Hippocampal formation (tissue), 2 donors: ENCODE measurements at regions not wholly inside any gene's neighbourhood (a gene's known extent, or its start where the extent isn't known, plus 50 kb on each side); places are given as distances from the start of the nearest gene placed in this dataset.
A peak's percentile ranks its signal among the peaks of the same experiment; 100 is the strongest.

Source experiments
- DNase-seq, 2 donors: peaks; one replicate each; lab custom pipeline; 2025; lab: John Stamatoyannopoulos, UW

DNA sequence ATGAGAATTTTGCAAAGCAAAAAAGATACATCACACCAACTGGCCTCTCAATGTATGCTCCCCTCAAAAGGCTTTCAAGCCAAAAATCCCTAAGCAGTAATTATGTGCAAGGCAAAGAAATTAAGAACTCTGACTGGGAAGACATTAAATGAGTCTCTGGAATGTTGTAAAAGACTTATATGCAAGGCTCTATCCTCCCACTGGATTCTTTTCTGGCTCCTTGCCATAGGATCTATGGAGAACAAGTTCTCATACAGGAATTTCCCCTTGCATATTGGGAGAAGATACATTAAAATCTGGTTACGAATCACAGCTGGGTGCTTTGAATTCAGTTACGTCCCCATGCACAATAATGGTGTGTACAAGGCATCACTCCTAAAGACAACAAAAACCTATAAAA is 73.4 kb upstream of the ATL2 start:
- DNase-seq: no peak

DNA sequence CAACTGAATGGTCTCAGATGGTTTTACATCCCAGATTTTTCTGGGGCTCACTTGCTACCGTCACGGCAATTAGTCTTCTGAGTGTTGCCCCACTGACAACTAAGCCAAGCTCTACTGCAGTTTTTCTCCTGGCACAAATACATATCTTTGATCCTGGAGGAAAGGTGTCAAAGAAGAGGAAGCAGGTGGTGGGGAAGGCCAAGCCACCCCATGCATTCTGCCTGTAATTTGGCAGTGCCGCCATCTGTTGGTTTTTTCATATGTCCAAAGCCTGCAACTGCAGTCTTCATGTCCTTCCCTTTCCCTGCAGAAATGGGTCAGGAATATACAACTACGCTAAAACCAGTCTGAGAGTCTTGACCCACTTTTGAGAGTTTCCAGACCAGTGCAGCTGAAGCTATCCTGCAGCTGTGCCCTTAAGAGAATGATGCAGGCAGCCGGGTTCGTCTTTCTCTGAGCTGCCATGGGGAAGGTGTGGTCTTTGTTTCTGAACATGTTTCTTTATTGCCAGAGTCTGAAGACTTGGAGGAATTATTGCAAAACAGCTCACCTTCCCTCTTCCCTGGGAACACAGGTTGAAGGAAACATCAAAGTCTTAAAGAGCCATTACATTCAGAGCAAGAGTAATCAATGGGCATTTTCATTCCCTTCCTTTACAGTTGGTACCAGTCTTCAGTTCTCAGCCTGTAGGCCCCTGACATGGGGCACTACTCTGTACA is 71.8 kb upstream of the ATL2 start:
- no peak for DNase-seq

DNA sequence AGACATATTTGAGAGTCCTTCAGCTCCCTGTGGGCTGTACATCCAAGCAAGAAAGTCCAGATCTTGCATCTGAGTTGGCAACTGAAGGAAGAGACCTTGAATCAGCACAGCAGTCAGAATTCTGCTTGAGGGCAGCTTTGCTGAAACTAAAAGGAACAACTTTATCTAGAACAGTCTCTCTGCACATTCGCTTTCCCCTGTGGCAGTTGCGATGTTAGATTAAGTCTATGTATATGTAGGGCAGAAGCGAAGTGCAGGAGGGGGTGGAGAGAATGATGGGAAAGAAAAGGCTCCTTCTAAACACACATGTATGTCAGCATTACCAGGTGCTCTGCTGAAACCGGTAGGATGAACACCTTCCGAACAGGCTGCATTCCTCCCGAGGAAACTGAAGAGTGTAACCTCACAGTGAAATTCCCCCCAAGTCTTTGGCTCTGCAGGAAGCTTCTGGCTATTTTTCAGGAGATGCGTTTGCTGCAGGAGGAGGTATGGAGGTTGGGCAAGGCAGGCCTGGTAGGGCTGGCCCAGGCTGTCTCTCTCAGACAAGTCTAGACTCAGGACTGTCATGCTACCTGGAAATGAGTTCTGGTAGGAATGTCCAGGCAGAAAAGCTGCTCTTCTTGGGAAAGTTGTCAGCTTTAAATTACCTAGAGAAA is 70.0 kb upstream of the ATL2 start:
- no peak for DNase-seq

DNA sequence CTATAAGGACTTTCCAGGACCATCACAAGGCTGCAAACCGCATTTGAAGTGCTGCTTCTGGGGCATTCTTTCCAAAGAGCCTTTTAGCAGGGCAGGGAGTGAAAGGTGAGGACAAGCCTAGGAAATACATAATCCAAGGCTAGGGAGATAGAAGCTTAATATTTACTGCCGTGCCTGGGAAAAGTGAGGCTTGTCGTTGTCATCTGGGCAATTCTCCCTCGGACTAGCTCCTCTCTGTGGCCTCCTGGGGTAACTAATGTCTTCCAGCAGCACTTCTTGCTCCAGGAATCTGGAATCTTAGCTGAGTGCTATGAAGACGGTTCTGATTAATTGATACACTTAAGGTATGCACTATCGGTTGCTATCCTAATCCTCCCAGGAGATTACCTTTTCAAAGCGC is 69.3 kb upstream of the ATL2 start:
- DNase-seq: no peak

DNA sequence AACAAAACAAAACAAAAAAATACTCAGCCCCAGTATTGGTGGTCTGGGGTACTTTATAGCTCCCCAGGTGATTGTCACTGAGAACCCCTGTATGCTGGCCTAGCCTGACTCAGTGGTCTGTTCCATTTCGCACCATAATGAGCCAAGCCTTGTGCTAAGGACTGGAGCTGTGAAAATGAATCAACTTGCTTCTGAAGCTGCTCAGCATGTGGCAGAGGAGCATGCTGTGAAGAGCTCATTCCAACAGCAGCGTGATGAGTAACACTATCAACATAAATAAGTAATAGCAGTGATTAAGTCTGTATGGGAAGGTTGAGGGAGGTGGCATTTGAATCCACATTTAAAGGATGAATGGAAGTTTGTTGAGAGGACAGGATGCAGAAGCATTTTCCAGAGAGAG is 67.2 kb upstream of the ATL2 start:
- no peak for DNase-seq

DNA sequence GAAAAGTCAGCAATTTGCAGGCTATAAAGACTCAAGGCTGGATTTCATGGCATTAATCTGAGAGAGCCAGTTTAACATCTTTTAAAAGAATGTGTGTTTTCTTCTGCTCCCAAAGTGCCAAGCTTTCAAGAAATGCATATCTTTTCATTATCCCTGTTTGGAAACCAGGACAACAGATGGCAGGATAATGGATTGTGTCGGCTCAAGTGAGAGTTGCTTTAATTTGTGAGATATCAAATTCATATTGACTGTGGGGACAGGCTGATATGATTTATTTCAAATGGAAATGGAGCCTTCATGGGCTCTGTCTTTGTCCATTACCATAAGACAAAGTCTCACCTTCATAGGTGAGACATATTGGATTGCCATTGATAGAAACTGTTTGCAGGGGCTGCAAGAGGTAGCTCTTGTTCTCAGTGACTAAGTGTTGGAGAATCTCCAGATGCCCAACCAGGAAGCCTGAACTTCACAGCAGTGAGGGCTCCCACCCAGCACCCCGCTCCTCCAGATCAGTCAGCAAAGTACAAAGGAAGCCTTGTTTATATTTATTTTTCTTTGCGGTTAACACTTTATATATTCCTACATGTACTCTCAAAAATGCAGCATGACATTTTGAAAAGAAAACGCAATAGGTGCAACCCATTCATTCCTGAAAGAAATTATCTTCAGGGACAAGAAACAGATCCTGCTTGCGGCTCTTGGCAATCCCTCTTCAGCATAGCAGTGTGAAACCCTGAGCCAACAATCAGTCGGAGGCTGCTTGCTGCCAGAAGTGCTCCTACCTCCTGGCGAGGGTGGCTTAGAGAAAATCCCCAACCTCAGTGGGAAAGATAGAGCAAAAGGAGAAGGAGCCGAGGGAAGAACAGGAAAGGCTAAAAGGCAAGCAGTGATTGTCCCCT is 65.8 kb upstream of the ATL2 start:
- DNase-seq: peak; percentile 18 to 20

DNA sequence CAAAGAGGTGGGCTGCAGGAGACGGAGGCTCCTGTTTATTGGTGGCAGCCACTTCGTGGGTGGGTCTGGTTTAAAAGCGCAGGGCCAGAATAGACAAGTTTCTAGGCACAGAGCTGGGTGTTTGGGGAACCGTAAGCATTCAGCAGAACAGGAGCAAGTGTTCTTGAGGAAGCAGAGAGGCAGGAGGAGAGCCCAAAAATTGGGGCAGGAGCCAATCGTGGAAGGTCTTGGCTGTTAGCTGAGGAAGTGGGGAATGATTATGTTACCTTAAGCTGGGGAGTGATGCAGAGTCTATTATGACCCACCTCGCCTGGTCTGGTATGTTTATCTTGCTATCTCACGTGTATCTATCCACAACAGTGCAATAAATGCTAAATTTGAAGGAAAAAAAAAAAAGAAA is 64.3 kb upstream of the ATL2 start:
- no peak for DNase-seq

DNA sequence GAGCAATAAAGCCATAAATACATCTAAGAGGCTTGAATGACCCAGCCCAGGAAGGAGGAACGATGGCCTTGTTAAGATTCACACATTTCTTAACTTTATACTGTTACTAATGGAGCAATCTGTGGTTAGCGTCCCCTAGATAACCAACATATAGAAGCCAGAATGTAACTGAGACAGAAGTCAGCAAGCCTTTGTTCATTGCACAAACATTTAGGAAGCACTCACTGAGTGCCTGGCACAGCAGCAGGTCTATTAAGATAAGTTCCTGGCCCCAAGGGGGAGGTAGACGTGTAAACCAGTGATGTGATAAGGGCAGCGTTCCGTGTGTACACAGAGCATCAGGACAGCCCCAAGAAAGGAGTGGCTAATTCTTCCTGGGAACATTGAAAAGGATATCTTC is 63.6 kb upstream of the ATL2 start:
- DNase-seq: no peak

DNA sequence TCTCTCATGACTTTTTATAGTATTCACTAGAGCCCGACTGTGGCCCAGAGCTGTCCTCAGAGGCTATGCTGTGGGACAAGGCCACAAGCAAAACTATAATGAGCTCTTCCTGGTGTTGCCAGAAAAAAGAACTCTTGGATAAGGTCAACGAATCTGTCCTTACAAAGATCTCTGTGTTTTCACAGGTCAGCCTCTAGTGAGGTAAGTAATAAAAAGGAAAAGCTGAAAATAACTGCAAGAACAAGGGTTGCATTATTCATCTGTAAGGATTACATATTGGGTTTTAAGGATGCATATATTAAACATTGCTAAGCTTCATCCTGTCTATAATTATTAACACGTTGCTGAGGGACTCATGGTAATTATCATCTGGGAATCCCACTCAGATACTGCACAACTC is 62.8 kb upstream of the ATL2 start:
- no peak for DNase-seq

DNA sequence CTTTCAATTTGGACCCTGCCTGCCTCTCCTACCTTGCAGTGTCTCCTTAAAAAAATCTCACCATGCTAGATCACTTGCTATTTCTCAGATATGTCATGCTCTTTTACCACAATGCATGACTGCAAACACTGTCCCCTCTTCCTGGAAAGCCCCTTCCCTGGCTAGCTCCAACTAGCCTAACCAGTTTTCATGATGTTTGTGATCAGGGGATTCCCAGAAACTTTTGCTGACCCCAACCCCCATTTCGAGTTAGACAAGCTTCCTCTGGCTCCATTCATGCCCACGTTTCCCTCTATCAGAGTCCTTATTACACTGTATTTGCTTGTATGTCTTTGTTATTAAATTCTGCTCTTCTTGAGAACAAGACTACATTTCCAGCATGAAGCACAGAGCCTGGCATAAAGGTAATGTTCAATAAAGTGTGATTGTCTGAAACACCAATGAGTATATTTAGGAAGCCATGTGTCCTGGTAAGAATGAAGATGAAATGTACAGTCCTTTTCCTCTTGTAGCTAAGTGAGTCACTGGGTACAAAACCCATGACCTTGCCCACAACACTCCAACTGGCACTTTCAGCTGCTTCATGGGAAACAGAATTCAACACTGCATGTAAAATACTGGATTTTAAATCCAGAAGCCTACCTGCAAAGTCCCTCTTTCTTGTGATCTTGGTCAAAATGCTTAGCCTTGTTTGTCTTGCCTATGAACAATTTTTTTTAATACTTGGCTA is 62.0 kb upstream of the ATL2 start:
- no peak for DNase-seq

DNA sequence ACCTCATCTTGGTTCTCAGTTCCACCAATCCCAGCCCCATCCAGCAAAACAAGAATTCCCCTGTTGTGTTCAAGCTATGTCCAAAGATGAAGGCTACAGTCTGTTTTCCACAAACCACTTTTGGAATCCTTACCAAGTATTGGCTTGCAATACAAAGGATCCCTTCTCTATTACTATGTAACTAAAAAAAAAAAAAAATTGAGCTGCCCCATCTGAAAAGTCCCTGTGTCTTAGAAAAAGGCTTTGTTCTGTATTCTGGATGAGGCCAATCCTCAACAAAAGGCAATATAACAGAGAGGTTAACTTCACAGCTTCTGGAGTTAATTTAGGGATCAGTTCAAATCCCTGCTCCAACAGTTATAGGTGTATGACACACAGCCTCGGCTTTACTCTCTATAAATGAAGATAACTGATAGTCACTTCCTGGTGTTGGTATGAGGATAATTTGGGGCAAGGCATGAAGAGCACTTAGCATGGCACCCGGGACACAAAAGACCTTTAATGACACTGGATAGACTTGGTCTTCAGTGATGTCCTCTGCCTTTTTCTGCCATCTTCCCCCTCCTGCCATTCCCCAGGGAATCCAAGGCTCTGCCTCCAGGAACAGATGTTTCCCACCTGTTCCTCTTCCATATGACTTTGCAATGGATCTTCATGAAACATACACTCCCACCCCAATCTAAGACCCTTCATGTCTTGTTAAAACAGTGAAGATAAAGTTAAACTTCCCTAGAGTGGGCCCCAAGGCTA is 61.2 kb upstream of the ATL2 start:
- DNase-seq: peak in 1 of 2 donors; percentile 13

DNA sequence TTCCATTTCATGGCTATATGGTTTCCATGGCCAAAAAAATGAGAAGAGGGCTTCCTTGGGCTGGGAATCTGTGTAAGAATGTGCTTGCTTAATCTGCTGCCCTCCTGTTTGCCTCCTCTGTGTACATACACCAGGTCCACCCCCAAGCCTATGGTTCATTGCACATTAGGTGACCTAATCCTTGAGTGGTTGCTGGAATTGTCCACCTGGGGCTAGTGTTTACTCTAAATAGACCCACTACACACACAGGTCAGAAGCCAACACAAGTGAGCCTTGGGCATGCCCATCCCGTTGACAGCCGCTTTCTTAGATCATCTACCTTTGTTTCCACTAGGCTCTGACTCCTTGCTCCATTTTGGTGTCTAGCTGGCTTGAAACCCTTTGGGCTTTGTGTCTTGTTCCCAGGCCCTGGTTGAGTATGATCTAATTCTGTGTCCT is 59.2 kb upstream of the ATL2 start:
- no peak for DNase-seq

DNA sequence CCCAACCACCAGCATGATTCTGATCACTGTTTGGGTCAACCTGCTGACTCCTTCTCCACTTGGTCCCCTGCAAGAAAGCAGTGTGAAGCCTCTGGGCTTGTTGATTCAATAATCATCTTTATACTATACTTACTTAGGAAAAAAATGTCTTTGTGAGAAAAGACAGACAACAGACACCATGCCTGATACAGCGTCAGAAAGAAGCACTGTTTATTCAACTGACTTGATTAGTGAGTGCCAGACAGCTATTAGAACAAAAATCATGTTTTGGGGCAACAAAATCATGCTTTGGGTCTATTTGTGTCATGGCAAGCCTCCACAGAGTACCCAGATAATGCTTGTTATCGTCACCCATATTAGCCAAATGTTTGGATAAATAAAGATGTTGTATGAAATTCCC is 58.7 kb upstream of the ATL2 start:
- DNase-seq: no peak

DNA sequence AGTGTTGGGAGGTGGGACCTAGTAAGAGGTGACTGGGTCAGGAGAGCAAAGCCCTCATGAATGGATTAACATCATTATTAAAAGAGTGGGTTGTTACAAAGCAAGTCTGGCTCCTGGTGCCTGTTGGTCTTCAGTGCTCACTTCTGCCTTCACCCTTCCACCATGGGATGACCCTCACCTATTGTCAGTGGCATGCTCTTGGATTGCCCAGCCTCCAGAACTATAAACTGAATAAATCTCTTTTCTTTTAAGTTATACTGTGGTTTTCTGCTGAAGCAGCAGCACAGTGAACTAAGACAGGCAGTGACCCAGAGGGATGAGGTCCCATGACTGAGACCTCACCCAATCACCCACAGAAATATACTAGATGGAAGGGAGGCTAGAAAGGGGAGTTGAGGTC is 57.5 kb upstream of the ATL2 start:
- no peak for DNase-seq

DNA sequence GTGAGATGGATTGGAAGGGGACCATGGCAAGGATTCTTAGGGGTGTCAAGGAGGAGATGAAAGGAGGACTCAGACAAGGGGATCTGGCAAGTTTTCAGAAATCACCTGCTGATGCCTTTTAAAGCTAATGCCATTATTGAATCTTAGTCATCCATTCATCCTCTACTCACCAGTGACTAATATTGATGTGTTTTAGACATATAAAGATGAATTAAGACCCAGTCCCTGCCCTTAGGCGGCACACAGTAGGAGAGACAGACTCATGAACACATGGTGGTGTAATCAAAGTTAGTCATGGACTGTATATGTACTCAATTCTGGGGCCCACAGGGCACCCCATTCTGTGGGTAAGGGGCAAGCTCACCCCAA is 56.5 kb upstream of the ATL2 start:
- no peak for DNase-seq

DNA sequence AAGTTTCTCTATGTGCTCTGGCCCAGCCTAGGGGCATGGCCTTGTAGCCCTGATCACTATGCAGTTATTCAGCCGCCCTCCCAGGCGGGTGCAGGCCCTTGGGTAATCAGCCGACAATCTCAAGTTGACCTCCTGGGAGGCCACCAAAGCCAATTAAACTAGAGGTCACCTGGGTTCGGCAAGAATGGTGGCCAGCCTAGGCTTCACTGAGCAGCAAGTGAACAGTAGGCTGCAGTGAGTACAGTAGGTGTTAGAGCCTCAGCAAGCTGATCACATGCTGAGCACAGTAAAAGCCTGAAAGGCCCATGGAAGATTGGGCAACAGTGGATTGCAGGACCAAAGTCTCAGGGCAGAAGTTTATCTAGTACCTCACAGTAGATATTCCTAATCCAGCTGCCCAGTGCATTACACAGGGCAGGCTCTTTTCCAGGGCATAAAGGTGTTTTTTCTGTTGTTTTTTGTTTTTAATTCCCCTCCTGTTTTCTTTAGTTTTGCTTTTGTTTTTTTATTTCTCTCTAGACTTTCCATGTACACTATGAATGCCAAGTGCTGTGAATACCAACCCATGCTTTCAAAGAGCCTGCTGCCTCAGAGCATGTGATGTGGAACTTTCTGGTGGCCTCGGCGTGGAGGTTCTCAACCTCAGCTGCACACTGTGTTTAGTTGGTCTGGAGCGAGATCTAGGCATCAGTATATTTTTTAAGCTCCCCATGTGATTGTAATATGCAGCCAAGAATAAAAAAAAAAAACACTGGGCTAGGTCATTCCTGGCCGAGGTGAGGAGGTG is 55.9 kb upstream of the ATL2 start:
- DNase-seq: no peak

DNA sequence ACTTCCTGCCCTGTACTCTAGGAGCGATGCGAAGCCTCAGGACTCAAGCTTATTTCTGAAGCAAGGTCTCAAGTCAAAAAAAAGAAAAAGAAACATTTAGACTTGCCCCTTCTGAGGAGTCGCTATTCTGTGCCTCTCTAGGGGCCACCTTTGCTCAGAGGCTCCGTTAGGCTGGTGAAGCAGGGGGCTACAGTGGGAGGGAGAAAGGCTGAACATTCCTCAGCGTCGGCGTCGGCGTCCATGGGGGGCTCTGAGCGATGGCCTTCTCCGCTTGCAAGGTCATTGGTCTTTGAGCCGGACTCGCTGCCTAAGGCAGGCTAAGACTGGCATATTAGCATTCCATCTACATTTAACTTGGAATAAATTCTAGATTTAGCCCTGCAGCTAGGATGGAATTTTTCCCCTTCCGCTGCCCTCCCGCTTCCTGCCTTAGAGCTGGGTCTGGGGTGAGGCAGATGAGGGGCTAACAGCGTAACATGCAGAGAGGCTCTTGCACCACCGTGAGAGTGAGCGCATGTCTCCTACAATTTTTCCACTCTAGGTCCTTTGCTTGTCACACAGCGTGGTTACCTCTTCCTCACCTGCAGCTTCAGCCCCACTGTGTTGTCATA is 53.6 kb upstream of the ATL2 start:
- no peak for DNase-seq

DNA sequence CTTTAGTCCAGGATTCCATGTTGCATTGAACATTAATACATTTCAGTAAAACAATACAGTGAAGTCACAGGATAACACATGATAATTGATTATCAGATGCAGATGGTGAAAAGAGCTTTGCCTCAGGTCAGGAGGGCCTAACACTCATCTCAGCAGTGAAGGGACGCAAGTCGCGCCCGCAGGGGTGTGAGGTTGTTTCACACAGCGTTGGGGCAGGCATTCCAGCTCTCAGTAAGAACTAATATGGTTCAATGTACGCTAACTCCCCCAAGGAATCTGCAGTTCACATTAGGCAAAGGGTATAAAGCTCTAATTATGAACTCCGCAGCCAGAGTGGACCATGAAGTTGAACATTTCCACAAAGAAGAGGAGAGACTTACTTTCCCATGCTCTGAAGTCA is 53.1 kb upstream of the ATL2 start:
- DNase-seq: no peak

DNA sequence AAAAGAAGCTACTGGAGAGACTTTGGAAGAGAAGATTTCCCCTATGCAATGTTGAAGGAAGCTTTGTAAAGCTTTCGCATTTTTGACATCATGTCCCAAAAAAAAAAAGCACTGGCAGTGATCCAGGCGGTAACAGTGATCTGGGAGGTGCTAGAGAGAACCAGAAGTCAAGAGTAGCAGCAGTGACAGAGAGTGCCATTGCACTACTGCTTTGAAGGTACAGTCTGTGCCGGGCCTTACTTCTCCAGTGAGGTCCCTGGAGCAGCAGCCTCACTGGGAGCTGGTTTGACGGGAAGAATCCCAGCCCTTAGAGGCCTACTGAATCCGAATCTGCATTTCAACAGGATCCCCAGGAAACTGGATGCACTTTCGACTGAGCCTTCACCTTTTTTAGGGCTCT is 50.9 kb upstream of the ATL2 start:
- DNase-seq: no peak

DNA sequence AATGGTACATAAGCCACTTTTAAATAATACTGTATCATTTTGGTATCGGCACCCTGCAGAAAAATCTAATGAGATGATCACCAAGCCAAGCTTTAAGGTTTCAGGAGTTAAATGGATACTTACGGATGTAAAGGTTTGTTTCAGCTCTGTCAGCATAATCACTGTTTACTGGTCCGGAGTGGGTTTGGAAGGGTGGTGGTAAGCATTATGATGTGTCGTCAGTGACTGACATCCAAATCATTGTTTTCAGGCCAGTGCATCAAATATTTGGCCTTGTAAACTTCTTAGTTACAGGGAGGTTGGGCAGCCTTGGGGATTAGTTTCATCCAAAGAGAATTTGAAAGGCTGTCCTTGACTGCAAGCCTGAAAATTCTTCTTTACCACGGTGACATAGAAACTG is 50.0 kb upstream of the ATL2 start:
- DNase-seq: no peak
